HepG2 (cell line): ENCODE measurements at regions not wholly inside any gene's neighbourhood (a gene's known extent, or its start where the extent isn't known, plus 50 kb on each side); places are given as distances from the start of the nearest gene placed in this dataset.

ENCODE experiments used
- CREM ChIP-seq, 2 experiments: sonication (generic) in 1 of 2; formaldehyde crosslinking in 1 of 2; IDR thresholded peaks; 2 replicates each; pipeline versions ENCODE4 v1.4.0 to v1.6.1; 2016 to 2020; ENCODE audit warnings: antibody characterized with exemption in 1 of 2, mild to moderate bottlenecking in 1 of 2, missing genetic modification reagents in 1 of 2
- CTCF ChIP-seq: sonication (generic); formaldehyde crosslinking; IDR thresholded peaks from 2 replicates; pipeline ENCODE4 v1.5.0; 2020; ENCODE audit warnings: mild to moderate bottlenecking, missing genetic modification reagents, moderate library complexity
- DPF2 ChIP-seq: sonication (generic); formaldehyde crosslinking; IDR thresholded peaks from 2 replicates; pipeline ENCODE4 v1.4.0; 2020; ENCODE audit warnings: mild to moderate bottlenecking, low read depth, missing genetic modification reagents, borderline replicate concordance
- IRF9 ChIP-seq: sonication (generic); formaldehyde crosslinking; IDR thresholded peaks from 2 replicates; pipeline ENCODE4 v1.8.0; 2022; ENCODE audit warnings: missing genetic modification reagents, mild to moderate bottlenecking, borderline replicate concordance
- POLR2A ChIP-seq, 2 experiments: IDR thresholded peaks; 2 replicates each; pipeline ENCODE4 v1.6.1; 2011; ENCODE audit warnings: low read depth in 2 of 2, low read length in 2 of 2, mild to moderate bottlenecking in 1 of 2, moderate library complexity in 1 of 2; ENCODE audit not compliant: insufficient read depth in 1 of 2
- SMAD3 ChIP-seq: sonication (generic); formaldehyde crosslinking; IDR thresholded peaks from 2 replicates; pipeline ENCODE4 v1.4.0; 2020; ENCODE audit warnings: missing genetic modification reagents
- SP1 ChIP-seq, 2 experiments: fragments of 450-650 bp in 1 of 2; sonication (generic) in 1 of 2; formaldehyde crosslinking in 1 of 2; IDR thresholded peaks; 2 replicates each; pipeline versions ENCODE4 v1.4.0 to v1.6.1; 2016 to 2020; ENCODE audit warnings: missing genetic modification reagents in 1 of 2
- TBX3 ChIP-seq: fragments of 450-650 bp; IDR thresholded peaks from 2 replicates; pipeline ENCODE4 v1.6.1; 2017; ENCODE audit warnings: antibody characterized with exemption, mild to moderate bottlenecking, inconsistent platforms, borderline replicate concordance
- TGIF2 ChIP-seq: IDR thresholded peaks from 2 replicates; pipeline ENCODE4 v1.6.1; 2016; ENCODE audit warnings: control low read depth, missing compliant biosample characterization
- TP53 ChIP-seq: sonication (generic); formaldehyde crosslinking; conservative IDR thresholded peaks from 2 replicates; pipeline ENCODE4 v1.4.0; 2020; ENCODE audit warnings: missing genetic modification reagents
- ZNF329 ChIP-seq: sonication (generic); formaldehyde crosslinking; IDR thresholded peaks from 2 replicates; pipeline ENCODE4 v1.9.0; 2021; ENCODE audit warnings: low read depth, mild to moderate bottlenecking, missing genetic modification reagents
- ZNF407 ChIP-seq: sonication (generic); formaldehyde crosslinking; IDR thresholded peaks from one replicate; pipeline ENCODE4 v1.5.1; 2020; ENCODE audit warnings: mild to moderate bottlenecking, missing genetic modification reagents; ENCODE audit errors: not compliant biosample characterization

- TF ChIP-seq ZNF329 (no peak), IRF9 (CRISPR knock-in tag) (no peak), TBX3 (no peak), TGIF2 (CRISPR knock-in tag) (no peak), SMAD3 (no peak), ZNF407 (no peak), TP53 (CRISPR knock-in tag) (no peak), POLR2A (IDR thresholded peaks at IDR 0.05; ENCODE audit: insufficient read depth in 1 of 2, low read depth in 2 of 2, low read length in 2 of 2) (no peak), CREM (IDR thresholded peaks at IDR 0.05) (no peak), CREM (CRISPR knock-in tag; IDR thresholded peaks at IDR 0.05) (no peak), SP1 (IDR thresholded peaks at IDR 0.05) (no peak), SP1 (CRISPR knock-in tag; IDR thresholded peaks at IDR 0.05) (no peak), CTCF (CRISPR knock-in tag) (no peak), DPF2 (no peak)
Measured at GRCh38 chr15:69627548-69628158, 175.0 kb downstream of the RPLP1 start.
